ENCODE measurements at regions not wholly inside any gene's neighbourhood (a gene's known extent, or its start where the extent isn't known, plus 50 kb on each side); places are given as distances from the start of the nearest gene placed in this dataset.

GRCh38 chr17:55873017-55873758 is 122.3 kb downstream of the PCTP start:
- no peak for TF ChIP-seq POLR2A (IDR thresholded peaks at IDR 0.05; ENCODE audit: low read length)
- no peak for TF ChIP-seq GATA1 (IDR thresholded peaks at IDR 0.05; ENCODE audit: low read depth, low read length)

All from erythroblast (primary cell).